NCI-H446 treated with DMSO at 0.1 percent for 48 hours (cell line): ENCODE measurements at regions not wholly inside any gene's neighbourhood (a gene's known extent, or its start where the extent isn't known, plus 50 kb on each side); places are given as distances from the start of the nearest gene placed in this dataset.
"Not testable (repeated sequence)": the region's sequence is repeated elsewhere in the genome, so short reads cannot be mapped to it uniquely, and the experiment has no call there.

Experiments used
- DNase-seq: peaks from one replicate; lab custom pipeline; 2025; lab: John Stamatoyannopoulos, UW

DNA sequence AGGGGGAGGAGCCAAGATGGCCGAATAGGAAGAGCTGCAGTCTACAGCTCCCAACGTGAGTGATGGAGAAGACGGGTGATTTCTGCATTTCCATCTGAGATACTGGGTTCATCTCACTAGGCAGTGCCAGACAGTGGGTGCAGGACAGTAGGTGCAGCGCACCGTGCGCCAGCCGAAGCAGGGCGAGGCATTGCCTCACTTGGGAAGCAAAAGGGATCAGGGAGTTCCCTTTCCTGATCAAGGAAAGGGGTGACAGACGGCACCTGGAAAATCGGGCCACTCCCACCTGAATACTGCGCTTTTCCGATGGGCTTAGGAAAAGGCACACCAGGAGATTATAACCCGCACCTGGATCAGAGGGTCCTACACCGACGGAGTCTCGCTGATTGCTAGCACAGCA is 121.1 kb upstream of the SESTD1 start:
- DNase-seq, result not testable (repeated sequence)

DNA sequence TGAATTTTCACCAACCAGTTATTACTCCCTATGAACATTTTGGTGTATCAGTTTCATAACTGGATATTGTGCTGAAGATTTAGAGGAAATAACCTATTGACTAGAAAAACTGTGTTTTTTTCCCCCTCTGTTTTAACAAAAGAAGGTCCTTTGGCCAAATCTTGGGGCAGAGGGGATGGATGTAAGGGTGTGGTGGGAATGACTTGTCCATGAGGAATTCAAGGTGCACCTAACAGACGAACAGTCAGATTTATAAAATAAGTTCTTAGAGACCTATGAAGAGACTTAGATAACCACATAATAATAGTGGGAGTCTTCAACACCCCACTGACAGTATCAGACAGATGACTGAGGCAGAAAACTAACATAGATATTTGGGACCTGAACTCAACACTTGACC is 119.3 kb upstream of the SESTD1 start:
- DNase-seq, result no peak

DNA sequence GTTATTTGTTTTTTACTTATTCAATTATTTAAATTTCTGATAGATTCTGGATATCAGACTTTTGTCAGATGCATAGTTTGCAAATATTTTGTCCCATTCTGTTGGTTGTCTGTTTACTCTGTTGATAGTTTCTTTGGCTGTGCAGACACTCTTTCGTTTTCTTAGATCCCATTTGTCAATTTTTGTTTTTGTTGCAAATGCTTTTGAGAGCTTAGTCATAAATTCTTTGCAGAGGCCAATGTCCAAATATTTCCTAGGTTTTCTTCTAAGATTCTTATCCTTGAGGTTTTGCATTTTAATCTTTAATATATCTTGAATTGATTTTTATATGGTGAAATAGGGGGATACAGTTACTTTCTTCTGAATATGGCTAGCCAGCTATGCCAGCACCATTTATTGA is 112.7 kb upstream of the SESTD1 start:
- no peak for DNase-seq

DNA sequence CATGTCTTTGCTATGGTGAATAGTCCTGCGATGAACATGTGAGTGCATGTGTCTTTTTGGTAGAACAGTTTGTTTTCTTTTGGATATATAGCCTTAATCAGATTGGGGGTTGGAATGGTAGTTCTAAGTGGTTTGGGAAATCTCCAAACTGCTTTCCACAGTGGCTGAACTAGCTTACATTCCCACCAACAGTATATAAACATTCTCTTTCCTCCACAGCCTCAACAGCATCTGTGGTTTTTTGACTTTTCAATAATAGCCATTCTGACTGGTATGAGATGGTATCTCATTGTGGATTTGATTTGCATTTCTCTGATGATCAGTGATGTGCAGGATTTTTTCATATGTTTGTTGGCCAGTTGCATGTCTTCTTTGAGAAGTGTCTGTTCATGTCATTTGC is 112.2 kb upstream of the SESTD1 start:
- DNase-seq, result no peak

DNA sequence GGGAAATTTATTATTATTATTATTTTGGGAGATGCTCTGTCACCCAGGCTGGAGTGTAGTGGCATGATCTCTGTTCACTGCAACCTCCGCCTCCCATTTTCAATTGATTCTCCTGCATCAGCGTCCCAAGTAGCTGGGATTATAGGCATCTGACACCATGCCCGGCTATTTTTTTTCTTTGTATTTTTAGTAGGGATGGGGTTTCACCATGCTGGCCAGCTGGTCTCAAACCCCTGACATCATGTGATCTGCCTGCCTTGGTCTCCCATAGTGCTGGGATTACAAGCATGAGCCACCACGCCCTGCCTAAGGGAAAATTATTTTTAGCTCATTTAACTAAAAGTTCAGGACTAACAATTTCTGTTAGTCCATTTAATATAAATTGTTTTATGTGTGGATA is 109.2 kb upstream of the SESTD1 start:
- DNase-seq, result no peak

DNA sequence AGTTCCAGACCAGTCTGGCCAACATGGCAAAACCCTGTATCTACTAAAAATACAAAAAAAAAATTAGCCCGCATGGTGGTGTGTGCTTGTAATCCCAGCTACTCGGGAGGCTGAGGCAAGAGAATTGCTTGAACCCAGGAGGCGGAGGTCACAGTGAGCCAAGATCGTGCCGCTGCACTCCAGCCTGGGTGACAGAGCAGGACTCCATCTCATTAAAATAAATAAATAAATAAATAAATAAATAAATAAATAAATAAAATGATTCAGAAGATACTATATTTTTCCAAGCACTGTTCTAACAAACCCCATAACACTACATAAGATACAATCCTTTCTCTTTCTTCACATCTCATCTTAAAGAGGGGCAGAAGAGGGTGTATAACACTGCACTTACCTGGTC is 100.9 kb upstream of the SESTD1 start:
- not testable (repeated sequence) for DNase-seq

DNA sequence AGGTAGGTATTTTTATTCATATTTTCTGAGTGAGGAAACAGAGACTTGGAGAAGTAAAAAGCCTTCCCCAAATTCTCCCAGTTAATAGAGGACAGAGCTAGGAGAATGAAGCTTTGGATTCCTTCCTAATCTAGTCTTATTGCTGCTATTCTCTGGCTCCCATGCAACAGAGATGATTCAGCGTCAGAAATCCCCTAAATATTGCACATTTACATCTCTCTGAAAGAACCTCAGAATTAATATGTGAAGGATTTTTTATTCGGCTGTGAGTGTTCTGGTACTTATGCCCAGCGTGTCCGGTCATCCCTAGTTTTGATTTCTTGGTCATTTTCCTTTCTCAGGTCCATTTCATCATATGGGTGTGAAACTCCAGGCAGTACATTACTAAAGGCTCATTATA is 91.2 kb upstream of the SESTD1 start:
- no peak for DNase-seq

DNA sequence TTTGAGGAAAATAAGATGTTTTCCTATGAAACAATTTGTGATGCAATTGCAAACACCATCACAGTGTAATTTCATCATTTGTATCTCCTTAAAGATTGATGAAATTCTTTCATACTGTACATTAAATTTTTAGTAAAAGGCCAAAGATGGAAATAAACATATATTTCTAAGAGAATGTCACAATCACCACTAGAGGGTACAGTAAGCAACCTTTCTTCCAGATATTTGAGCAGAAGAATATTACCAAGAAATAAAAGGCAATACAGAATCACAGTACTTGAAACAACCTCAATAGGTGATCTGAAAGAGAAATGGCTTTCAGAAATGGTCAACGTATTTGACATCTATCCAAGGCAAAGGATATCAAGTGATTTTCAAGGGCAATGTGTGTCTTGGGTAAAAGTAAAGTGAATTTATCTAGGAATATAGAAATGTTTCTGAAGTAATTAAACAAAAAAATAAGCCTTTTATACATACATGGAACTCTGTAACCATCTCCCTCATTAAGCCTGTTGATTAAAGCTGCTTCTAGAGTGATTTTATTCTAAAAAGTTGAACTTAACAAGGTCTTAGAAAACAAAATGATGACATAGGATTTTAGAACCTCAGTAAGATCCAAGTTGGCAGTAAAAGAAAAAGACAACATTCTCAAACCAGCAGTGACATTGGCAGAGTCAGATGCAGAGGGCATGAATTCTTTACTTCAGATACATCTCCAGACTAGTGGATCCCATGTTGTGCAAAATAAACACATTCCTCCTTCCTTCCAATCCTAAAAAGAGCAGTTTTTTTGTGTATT is 90.3 kb upstream of the SESTD1 start:
- no peak for DNase-seq

DNA sequence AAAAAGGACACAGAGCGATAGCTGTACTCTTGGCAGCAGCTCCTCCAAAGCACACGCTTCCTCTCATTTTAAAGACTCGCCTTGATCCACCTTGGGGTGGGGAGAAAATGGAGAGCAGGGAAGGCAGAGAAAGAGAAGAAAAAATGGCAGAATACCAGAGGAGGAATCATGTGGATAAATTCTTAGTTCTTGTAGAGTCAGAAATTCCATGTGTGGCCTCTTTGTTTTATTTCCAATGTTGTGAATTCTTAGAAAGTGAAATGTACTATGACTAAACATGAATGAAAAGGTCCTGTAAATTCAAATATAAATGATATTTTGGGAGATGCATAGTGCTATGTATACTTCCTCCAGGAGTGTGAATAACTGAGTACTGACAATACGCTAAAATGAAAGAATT is 89.7 kb upstream of the SESTD1 start:
- DNase-seq, result no peak

DNA sequence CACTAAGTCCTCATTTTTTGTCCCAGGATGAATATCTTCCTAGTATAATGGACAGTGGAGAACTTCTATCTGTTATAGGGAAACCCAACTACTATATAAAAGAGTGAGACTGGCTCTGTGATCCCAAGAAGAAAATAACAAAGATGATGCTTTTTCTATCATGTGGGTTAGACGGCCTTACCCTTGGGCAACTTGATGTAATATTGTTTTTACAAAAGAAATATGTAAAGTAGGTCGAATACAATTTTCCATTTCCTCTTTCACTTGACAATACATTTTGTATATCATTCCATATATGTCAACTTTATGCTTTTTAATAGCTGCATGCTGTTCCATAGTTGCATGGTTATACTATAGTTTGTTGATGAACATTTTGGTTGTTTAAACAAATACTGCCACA is 87.5 kb upstream of the SESTD1 start:
- DNase-seq, result no peak

DNA sequence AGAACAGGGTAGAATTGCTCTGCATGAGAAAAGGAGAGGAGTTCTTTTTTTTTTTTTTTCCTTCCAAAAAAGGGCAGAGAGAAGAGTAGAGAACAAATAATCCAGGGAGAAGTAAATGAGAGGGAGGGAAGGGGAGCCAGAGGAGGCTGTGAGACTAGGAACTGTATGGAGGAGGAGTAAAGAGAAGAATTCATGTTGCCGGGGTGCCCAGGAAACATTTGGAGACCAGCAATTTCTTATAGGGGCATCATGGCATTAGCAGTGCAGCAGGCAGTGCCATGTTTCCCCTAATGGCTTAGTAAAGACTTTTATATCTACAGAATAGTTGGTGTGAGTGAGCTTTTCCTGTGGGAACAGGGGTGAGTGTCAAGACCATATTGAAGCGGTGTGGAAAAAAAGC is 86.4 kb upstream of the SESTD1 start:
- DNase-seq, result no peak

DNA sequence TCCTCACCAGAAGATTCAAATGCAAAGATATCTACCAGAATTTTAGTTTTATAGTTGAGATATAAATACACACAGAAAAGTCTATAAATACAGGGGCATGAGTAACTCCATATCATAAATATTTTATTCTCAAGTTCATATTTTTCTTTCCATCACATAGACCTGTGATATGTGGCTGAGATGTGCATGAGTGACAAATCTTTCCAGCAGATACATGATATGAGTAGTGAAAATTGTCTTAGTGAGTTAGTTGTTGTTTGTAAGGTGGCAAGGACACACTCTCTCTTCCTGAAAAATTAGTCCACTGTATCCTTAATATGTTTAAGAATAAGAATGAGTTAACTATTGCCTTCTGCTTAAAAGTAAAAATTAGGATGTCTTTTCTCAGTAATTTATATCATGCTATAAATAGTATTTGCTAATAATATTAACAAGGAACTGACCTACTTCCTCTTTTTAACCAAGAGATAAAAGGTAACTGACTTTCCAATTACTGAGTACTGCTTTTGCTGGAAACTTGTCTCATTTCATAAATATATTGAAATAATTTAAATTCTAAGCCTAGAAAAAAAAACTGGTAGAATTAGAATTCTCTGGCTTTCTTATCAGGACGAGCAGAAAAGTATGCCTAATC is 85.2 kb upstream of the SESTD1 start:
- no peak for DNase-seq

DNA sequence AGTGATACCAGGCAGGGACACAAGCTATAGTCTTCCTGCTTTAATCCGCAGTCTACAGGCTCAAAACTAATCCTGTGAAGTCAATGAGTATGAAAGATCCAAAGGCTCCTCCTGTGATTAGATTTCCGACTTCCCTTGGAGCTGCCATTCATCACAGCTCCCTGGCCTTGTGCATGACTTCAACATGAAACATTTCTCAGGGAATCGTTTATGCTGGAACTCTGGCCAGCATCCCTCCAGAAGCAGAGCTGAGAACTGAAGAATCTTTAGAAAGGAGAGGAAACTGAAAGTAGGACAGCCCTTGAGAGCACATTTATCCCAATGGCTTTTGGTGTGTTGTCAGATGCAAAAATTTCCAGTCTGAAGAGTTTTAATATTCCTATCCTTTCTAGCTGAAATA is 84.3 kb upstream of the SESTD1 start:
- no peak for DNase-seq

DNA sequence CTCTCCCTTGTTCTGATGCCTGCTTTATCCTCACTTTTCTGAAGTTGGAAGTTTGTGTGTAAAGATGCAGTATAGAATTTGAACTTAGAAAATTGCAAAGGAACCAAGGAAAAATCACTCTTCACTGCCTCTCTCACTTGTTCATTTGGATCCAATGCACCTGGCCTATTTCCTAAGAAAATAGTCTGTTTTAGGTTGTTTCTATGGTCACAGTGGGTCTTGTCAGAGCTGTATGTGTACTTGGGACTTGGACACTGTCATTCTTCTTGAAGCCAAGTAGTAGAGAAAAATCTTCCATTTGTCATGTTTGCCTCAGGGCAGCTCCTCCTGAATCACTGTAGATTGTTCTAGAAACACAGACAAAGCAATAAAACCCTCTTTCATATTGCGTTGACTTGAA is 80.3 kb upstream of the SESTD1 start:
- no peak for DNase-seq

DNA sequence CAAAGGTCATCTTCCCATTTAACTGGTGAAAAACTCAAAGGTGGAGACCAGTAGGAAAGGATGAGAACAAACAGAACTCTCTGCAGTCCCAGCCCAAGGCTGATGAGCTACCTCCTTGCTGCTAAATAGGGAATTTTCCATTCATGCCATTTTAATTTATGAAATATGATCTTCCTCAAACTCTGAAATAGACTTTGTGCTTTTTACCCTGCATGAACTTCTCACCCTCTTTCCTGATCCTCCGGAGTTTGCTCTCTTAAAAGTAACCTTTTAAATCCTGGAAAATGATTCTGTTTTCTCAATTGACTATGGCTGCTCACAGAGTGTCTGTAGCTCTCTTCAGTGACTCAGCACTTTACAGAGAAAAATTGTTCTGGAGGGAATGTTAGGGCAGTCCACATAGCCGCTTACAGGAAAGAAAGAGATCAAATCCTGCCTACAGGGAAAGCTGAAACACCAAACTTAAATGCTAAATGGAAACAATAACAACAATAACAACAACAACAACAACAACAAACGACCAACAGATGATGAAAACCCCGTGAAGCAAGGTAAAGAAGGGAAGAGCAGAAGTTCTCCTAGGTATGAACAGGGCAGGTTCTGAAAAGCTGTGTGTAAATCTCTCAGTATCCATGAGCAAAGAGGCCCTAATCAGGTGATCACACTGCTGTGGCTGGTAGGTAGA is 79.8 kb upstream of the SESTD1 start:
- DNase-seq, result no peak

DNA sequence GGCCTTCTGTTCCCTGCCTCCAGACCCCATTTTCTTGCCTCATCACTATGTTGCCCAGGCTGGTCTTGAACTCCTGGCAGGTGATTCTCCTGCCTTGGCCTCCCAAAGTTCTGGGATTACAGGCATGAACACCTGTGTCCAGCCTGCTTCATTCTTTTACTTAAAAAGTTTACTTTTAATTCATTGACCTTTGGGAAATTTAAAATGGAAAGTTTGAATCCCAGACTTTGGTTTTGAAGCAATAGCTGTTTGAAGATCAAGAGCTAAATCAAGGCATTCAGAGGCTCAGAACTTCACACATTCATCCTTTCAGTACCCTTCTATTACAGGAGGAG is 79.3 kb upstream of the SESTD1 start:
- no peak for DNase-seq

DNA sequence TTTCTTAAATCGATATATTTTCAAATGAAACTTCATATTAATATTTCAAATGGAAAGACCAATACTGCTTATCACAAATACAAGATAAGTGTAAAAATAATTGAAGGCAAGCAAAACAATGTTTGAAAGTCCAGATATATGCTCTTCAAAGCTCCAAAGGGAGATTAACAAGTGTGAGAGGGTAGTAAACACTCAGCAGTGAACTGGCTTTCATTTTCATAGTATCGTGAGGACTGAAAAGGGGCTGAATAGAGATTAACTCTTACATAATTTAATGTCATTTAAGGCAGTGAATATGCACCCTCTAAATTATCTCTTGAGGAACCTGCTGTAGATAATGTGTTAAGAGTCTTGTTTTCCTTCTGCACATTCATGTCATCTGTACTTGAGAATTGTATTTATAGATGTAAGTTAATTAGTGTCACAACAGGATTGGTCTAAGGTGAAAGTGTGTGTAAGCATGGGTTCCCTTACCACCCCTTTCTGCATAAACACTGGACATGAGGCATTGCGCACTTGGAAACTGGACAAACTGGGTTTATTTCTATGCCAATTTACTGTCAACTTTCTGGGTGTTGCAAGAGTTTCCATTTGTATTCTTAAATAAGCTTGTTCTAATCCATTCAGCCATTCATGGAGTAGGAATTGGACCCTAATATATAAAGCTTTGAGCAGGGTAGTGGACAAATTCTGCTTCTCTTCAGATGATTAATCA is 76.7 kb upstream of the SESTD1 start:
- no peak for DNase-seq

DNA sequence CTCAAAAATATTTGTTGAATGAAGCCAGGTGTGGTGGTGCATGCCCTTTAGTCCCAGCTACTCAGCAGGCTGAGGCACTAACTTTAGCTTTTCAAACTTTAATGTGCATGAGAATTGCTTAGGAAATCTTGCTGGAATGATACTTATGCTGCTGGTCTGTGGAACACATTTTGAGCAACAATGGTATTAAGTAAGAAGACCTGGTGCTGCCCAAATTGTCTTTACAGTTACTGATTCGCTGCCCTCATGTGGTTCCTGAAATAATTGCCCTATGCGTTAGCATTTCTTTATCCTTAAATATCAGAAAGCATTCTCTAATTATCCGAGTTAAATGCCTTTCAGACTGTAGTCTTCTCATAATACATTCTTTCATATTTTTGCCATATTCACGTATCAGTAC is 76.0 kb upstream of the SESTD1 start:
- peak; percentile 8 for DNase-seq

DNA sequence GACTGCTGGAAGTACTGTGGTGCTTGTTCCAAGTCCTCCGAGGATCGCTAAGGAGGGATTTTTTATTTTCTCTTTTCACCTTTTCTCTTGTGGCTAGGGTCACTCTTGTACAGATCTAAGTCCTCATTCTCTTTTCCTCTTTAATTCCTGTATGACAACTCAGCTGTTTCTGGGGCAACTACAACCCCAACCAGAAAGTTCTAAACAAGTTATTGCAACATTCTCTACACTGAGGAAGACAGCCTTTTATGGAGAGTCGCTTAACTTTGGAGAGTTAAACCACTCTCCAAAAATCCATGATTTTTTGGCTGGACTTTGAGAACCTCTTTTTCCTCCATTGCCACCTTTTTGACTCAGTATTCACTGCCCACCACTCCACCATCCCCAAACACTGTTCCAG is 74.0 kb upstream of the SESTD1 start:
- no peak for DNase-seq

DNA sequence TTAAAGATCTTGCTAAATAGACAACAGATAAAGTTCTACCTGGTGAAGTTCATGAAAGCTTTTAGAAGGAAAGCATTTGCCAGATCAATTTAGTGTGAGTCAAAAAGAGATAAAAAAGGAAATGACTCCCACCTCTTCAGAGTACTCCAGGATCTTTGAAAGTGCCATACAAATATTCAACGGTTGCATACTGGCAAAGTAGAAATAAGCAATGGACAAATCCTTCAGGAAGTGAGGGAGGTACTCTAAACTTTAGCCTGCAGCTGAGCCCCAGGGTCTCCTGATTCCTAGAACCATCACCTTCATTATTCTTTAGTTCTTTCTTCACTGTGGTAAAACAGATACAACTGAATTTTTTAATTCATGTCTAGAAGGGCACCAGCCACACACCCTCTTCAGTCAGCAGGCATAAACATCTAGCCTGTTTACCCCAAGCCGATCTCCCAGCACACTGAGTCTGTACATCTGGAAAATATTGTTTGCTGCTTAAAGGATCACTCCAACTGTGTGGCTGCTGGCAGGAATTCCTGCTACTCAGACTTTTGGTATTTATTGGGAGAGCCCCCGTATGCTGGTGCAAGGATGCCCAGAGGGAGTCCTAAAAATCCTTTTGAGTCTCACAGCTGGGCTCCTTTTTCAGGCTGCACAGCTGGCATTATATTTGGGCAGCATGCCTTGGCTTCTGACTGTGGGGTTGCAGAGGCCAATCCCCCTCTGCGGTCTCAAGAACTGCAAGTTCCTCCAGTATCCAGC is 72.3 kb upstream of the SESTD1 start:
- DNase-seq, result peak; percentile 6

DNA sequence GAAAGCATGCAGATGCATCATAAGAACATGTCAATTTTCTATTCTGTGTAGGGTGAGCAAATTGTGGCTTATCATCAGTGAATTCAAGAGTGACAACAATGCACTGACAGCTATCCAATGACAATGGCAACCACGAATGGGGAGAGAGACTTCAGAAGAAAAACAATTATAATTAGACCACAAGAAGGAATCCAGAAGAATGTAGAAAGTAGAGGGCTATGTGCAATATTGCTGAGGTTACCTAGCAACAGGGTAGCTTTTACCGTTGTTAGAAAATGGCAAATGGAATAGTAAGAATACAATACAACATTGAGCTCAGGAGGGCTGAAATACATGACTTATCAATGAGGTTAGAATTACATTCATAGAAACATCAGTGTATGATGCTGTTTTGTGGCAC is 71.1 kb upstream of the SESTD1 start:
- DNase-seq, result no peak

DNA sequence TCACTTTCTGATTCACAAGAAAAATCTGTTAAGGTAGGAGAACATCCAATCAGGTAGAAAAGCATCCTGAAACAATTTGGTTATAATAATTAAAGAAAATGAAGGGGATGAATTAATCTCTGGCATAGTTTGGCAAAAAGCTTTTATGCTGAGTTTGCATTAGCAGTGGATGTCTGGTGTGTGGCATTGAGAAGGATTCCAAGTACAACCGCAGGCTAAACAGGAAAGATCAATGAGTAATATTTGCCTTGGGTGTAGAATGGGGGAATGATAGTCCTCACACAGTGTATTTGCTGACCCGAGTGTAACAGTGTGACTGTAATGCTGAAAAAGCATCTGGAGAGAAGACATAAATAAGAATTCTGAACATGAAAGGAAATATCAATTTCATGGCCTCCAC is 68.3 kb upstream of the SESTD1 start:
- DNase-seq, result no peak
